Progenitor cell of endocrine pancreas (in vitro differentiated cells): ENCODE measurements at regions not wholly inside any gene's neighbourhood (a gene's known extent, or its start where the extent isn't known, plus 50 kb on each side); places are given as distances from the start of the nearest gene placed in this dataset.
"Not testable (repeated sequence)": the region's sequence is repeated elsewhere in the genome, so short reads cannot be mapped to it uniquely, and the experiment has no call there.

Experiments used
- DNase-seq: peaks from one replicate; pipeline ENCODE4 v3.0.0; 2021; ENCODE audit warnings: low spot score; ENCODE audit not compliant: unreplicated experiment
- H3K27ac Mint-ChIP-seq: 2 replicates; pipeline ENCODE4 v1.8.0; 2021; ENCODE audit warnings: mild to moderate bottlenecking, moderate library complexity, mixed read lengths
- H3K27me3 Mint-ChIP-seq: 2 replicates; pipeline ENCODE4 v1.8.0; 2021; ENCODE audit warnings: mixed read lengths
- H3K36me3 Mint-ChIP-seq: 2 replicates; pipeline ENCODE4 v1.8.0; 2022; ENCODE audit warnings: mixed read lengths; ENCODE audit not compliant: insufficient read depth
- H3K4me1 Mint-ChIP-seq: 2 replicates; pipeline ENCODE4 v1.8.0; 2021; ENCODE audit warnings: low read depth, mixed read lengths
- H3K4me3 Mint-ChIP-seq: 2 replicates; pipeline ENCODE4 v1.8.0; 2021; ENCODE audit warnings: low read depth, mild to moderate bottlenecking, moderate library complexity, mixed read lengths
- H3K9me3 Mint-ChIP-seq: 2 replicates; pipeline ENCODE4 v1.8.0; 2021; ENCODE audit warnings: low read depth, mixed read lengths
- CTCF ChIP-seq: fragments of 200-600 bp; sonication (generic); IDR thresholded peaks from one replicate; pipeline ENCODE4 v1.5.0; 2021; ENCODE audit warnings: antibody characterized with exemption, mild to moderate bottlenecking; ENCODE audit not compliant: unreplicated experiment

DNA sequence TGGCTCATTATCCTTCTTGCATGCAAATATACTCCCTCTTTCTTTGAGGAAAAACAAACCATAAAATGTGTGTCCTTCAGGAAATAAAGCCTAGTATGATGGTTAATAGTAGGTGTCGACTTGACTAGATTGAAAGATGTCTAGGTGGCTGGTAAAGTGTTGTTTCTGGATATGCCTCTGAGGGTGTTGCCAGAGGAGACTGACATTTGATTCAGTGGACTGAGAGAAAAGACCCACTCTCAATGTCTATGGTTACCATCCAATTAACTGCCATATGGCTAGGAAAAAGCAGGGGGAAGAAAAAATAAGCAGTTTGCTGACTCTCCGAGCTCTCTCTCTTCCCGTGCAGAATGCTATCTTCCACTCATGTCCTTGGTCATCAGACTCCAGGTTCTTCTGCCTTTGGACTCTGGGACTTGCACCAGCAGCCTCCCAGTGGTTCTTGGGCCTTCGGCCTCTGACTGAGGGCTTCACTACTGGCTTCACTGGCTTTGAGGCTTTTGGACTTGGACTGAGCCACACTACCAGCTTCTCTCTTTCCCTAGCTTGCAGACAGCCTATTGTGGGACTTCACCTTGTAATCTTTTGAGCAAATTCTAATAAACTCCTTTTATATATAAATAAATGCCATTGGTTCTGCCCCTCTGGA is 532.1 kb upstream of the HTR2C start:
- no peak overlapping the region for H3K27ac Mint-ChIP-seq
- H3K4me1 Mint-ChIP-seq, result no peaks in the 10 kb centered on the region
- H3K36me3 Mint-ChIP-seq, result no peaks in the 10 kb centered on the region
- DNase-seq, result no peak
- no peaks in the 10 kb centered on the region for H3K9me3 Mint-ChIP-seq
- no peak overlapping the region for H3K4me3 Mint-ChIP-seq
- no peaks in the 10 kb centered on the region for H3K27me3 Mint-ChIP-seq
- no peak for TF ChIP-seq CTCF

GRCh38 chrX:114050075-114050796 is 533.6 kb upstream of the HTR2C start:
- Mint-ChIP-seq H3K27ac (no peak overlapping the region), H3K9me3 (no peaks in the 10 kb centered on the region), H3K4me1 (no peaks in the 10 kb centered on the region), H3K4me3 (no peak overlapping the region), H3K36me3 (no peaks in the 10 kb centered on the region), H3K27me3 (no peaks in the 10 kb centered on the region)
- no peak for TF ChIP-seq CTCF
- DNase-seq, result no peak

- Mint-ChIP-seq H3K36me3 (no peaks in the 10 kb centered on the region), H3K4me3 (no peak overlapping the region), H3K27me3 (no peaks in the 10 kb centered on the region), H3K9me3 (no peaks in the 10 kb centered on the region), H3K4me1 (no peaks in the 10 kb centered on the region), H3K27ac (no peak overlapping the region)
- TF ChIP-seq CTCF, result no peak
- DNase-seq, result no peak
These were observed 534.8 kb upstream of the HTR2C start for GRCh38 chrX:114049063-114049462.

GRCh38 chrX:114047558-114047957 is 536.3 kb upstream of the HTR2C start:
- H3K36me3 Mint-ChIP-seq, result no peaks in the 10 kb centered on the region
- H3K9me3 Mint-ChIP-seq, result no peaks in the 10 kb centered on the region
- no peak overlapping the region for H3K27ac Mint-ChIP-seq
- H3K27me3 Mint-ChIP-seq, result no peaks in the 10 kb centered on the region
- DNase-seq, result no peak
- TF ChIP-seq CTCF, result no peak
- no peaks in the 10 kb centered on the region for H3K4me1 Mint-ChIP-seq
- no peak overlapping the region for H3K4me3 Mint-ChIP-seq

DNA sequence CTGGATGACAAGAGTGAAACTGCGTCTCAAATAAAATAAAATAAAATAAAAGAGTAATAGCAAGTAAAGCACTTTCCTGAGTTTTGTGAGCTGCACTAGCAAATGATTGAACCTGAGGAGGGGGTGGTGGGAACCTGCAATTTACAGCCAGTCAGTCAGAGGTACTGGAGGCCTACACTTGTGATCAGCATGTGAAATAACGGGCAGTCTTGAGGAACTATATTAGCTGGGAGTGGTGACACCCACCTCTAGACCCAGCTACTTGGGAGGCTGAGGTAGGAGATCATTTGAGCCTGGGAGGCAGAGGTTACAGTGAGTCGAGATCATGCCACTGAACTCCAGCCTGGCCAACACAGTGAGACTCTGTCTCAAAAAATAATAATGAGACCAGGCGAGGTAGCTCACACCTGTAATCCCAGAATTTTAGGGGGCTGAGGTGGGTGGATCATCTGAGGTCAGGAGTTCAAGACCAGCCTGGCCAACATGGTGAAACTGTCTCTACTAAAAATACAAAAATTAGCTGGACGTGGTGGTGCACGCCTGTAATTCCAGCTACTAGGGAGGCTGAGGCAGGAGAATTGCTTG is 537.1 kb upstream of the HTR2C start:
- no peaks in the 10 kb centered on the region for H3K36me3 Mint-ChIP-seq
- no peaks in the 10 kb centered on the region for H3K4me1 Mint-ChIP-seq
- H3K27me3 Mint-ChIP-seq, result no peaks in the 10 kb centered on the region
- DNase-seq, result no peak
- no peak overlapping the region for H3K4me3 Mint-ChIP-seq
- no peak for TF ChIP-seq CTCF
- no peak overlapping the region for H3K27ac Mint-ChIP-seq
- no peaks in the 10 kb centered on the region for H3K9me3 Mint-ChIP-seq

GRCh38 chrX:114041470-114041869 is 542.4 kb upstream of the HTR2C start:
- H3K27ac Mint-ChIP-seq, H3K9me3 Mint-ChIP-seq, H3K36me3 Mint-ChIP-seq, DNase-seq, H3K4me3 Mint-ChIP-seq: not testable (repeated sequence)
- peaks cover 14% of the 10 kb centered on the region for H3K27me3 Mint-ChIP-seq
- H3K4me1 Mint-ChIP-seq, result peaks cover 11% of the 10 kb centered on the region

GRCh38 chrX:114040661-114041269 is 543.1 kb upstream of the HTR2C start:
- H3K36me3 Mint-ChIP-seq, H3K27ac Mint-ChIP-seq, H3K9me3 Mint-ChIP-seq, DNase-seq: not testable (repeated sequence)
- peaks cover 14% of the 10 kb centered on the region for H3K27me3 Mint-ChIP-seq
- H3K4me3 Mint-ChIP-seq, result peak overlapping the region; percentile 38
- peaks cover 11% of the 10 kb centered on the region for H3K4me1 Mint-ChIP-seq

GRCh38 chrX:114040111-114040510 is 543.8 kb upstream of the HTR2C start:
- Mint-ChIP-seq H3K4me3 (peak overlapping the region; percentile 38), H3K27me3 (peaks cover 14% of the 10 kb centered on the region), H3K4me1 (peaks cover 11% of the 10 kb centered on the region)
- not testable (repeated sequence) for H3K9me3 Mint-ChIP-seq, H3K27ac Mint-ChIP-seq, DNase-seq, H3K36me3 Mint-ChIP-seq
